ENCODE measurements at regions not wholly inside any gene's neighbourhood (a gene's known extent, or its start where the extent isn't known, plus 50 kb on each side); places are given as distances from the start of the nearest gene placed in this dataset.

GRCh38 chr20:1769491-1769890 is 111.9 kb upstream of the SIRPG start:
- no peak for TF ChIP-seq CTCF (IDR thresholded peaks at IDR 0.05)
- no peak for TF ChIP-seq POLR2A (IDR thresholded peaks at IDR 0.05)
